ENCODE measurements at regions not wholly inside any gene's neighbourhood (a gene's known extent, or its start where the extent isn't known, plus 50 kb on each side); places are given as distances from the start of the nearest gene placed in this dataset.
A peak's percentile ranks its signal among the peaks of the same experiment; 100 is the strongest.
"Not testable (repeated sequence)": the region's sequence is repeated elsewhere in the genome, so short reads cannot be mapped to it uniquely, and the experiment has no call there.

GRCh38 chr2:48092846-48093803 is 186.8 kb upstream of the FBXO11 start:
- no peak overlapping the region for H3K27ac ChIP-seq
- H3K4me3 ChIP-seq, result no peak overlapping the region
- no peaks in the 10 kb centered on the region for H3K36me3 ChIP-seq
- ATAC-seq (no peak), DNase-seq (no peak)
- no peak for TF ChIP-seq POLR2A (IDR thresholded peaks at IDR 0.05)
- TF ChIP-seq, protein P1, sequence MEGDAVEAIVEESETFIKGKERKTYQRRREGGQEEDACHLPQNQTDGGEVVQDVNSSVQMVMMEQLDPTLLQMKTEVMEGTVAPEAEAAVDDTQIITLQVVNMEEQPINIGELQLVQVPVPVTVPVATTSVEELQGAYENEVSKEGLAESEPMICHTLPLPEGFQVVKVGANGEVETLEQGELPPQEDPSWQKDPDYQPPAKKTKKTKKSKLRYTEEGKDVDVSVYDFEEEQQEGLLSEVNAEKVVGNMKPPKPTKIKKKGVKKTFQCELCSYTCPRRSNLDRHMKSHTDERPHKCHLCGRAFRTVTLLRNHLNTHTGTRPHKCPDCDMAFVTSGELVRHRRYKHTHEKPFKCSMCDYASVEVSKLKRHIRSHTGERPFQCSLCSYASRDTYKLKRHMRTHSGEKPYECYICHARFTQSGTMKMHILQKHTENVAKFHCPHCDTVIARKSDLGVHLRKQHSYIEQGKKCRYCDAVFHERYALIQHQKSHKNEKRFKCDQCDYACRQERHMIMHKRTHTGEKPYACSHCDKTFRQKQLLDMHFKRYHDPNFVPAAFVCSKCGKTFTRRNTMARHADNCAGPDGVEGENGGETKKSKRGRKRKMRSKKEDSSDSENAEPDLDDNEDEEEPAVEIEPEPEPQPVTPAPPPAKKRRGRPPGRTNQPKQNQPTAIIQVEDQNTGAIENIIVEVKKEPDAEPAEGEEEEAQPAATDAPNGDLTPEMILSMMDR (IDR thresholded peaks at IDR 0.05 in 4 of 5, conservative IDR thresholded peaks at IDR 0.05 in 1 of 5), result no peak
- no peaks in the 10 kb centered on the region for H3K4me1 ChIP-seq
- in situ Hi-C loops (cut with MboI; ENCODE audit: low sequenced_read_pairs in 4 of 4) (no loop called here), intact Hi-C loops (cut with DNase I; ENCODE audit: low total_unique reads) (no loop called here)
- H3K27me3 ChIP-seq, result no peaks in the 10 kb centered on the region
- H3K9me3 ChIP-seq, result no peaks in the 10 kb centered on the region

GRCh38 chr2:48096765-48097164 is 190.5 kb upstream of the FBXO11 start:
- H3K27me3 ChIP-seq; DNase-seq; H3K27ac ChIP-seq; intact Hi-C loops (cut with DNase I; ENCODE audit: low total_unique reads); H3K36me3 ChIP-seq; H3K4me3 ChIP-seq; H3K4me1 ChIP-seq; ATAC-seq; in situ Hi-C loops (cut with MboI; ENCODE audit: low sequenced_read_pairs in 4 of 4); H3K9me3 ChIP-seq: not testable (repeated sequence)

DNA sequence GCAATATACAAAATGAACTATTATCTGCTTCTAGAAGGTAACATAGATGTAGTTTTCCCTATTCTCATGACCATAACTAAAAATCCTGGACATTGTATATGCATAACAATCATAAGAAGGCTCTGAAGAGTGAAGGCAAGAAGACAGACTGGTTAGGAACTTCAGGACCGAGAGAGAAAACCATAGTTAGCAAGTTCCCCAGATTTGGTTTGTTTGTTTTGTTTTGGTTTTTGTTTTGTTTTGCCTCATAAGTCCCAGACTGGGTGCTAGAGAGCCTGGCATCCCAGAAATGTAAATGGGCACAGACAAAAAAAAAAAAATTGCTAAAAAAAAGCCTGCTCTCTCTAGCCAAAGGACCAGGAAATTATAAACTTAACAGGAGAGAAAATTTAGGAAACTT is 192.2 kb upstream of the FBXO11 start:
- Histone ChIP-seq H3K9me3 (no peaks in the 10 kb centered on the region), H3K27ac (no peak overlapping the region), H3K27me3 (no peaks in the 10 kb centered on the region), H3K36me3 (no peaks in the 10 kb centered on the region), H3K4me1 (no peaks in the 10 kb centered on the region), H3K4me3 (no peak overlapping the region)
- no peak for TF ChIP-seq POLR2A (IDR thresholded peaks at IDR 0.05)
- TF ChIP-seq, protein P1 (IDR thresholded peaks at IDR 0.05 in 4 of 5, conservative IDR thresholded peaks at IDR 0.05 in 1 of 5), result no peak
- in situ Hi-C loops (cut with MboI; ENCODE audit: low sequenced_read_pairs in 4 of 4) (no loop called here), intact Hi-C loops (cut with DNase I; ENCODE audit: low total_unique reads) (no loop called here)
- ATAC-seq (no peak), DNase-seq (no peak)

DNA sequence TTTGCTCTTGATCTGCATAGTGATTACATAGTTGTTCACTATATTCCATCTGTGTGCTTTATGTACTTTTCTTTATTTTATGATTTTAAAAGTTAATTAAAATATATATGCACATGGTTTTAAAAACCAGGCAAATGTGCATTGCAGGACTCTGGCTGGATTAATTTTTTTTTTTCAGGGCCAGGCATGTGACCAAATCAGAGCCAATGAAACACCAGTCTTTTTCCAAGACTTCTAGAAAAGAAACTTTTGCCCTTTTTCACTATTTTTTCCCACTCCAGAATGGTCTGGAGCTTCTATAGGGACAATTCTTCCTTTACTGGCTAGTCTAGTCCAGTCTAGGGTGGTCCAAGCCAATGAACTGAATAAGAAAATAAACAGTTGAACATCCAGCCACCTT is 198.1 kb upstream of the FBXO11 start:
- intact Hi-C loops (cut with DNase I; ENCODE audit: low total_unique reads), result no loop called here
- in situ Hi-C loops (cut with MboI; ENCODE audit: low sequenced_read_pairs in 4 of 4), result loop anchor here (5.0 to 10.0 kb wide), 3 partner anchors 240 to 250 kb away; no protein-coding TSS in a partner anchor
- no peaks in the 10 kb centered on the region for H3K9me3 ChIP-seq

GRCh38 chr2:48105848-48106247 is 199.6 kb upstream of the FBXO11 start:
- H3K27me3 ChIP-seq, result no peaks in the 10 kb centered on the region
- TF ChIP-seq POLR2A (IDR thresholded peaks at IDR 0.05), result no peak
- TF ChIP-seq, protein P1 (IDR thresholded peaks at IDR 0.05 in 4 of 5, conservative IDR thresholded peaks at IDR 0.05 in 1 of 5), result no peak
- H3K27ac ChIP-seq, result peak overlapping the region in 2 of 4 donors; percentile 19 to 42
- no peaks in the 10 kb centered on the region for H3K36me3 ChIP-seq
- H3K9me3 ChIP-seq, result no peaks in the 10 kb centered on the region
- peak overlapping the region in 2 of 4 donors; percentile 33 to 40 for H3K4me3 ChIP-seq
- H3K4me1 ChIP-seq, result peaks cover 7 to 11% of the 10 kb centered on the region in 2 donors
- ATAC-seq (no peak), DNase-seq (no peak)
- intact Hi-C loops (cut with DNase I; ENCODE audit: low total_unique reads), result loop anchor here (2.0 to 5.0 kb wide), 5 partner anchors 199 to 669 kb away; partner anchors contain the start of genes FBXO11 and MSH6
- in situ Hi-C loops (cut with MboI; ENCODE audit: low sequenced_read_pairs in 4 of 4), result loop anchor here in 3 of 4 donors (10.0 kb wide), 2 partner anchors 241 to 251 kb away; no protein-coding TSS in a partner anchor

More for the DNA sequence above, 198.1 kb upstream of the FBXO11 start:
- H3K4me1 ChIP-seq, result peaks cover 7 to 11% of the 10 kb centered on the region in 2 donors
- ATAC-seq (no peak), DNase-seq (no peak)
- H3K36me3 ChIP-seq, result no peaks in the 10 kb centered on the region
- H3K27me3 ChIP-seq, result no peaks in the 10 kb centered on the region
- H3K4me3 ChIP-seq, result no peak overlapping the region
- no peak overlapping the region for H3K27ac ChIP-seq
- TF ChIP-seq, protein P1 (IDR thresholded peaks at IDR 0.05 in 4 of 5, conservative IDR thresholded peaks at IDR 0.05 in 1 of 5), result no peak
- TF ChIP-seq POLR2A (IDR thresholded peaks at IDR 0.05), result no peak
